GM18519 (cell line): ENCODE measurements at regions not wholly inside any gene's neighbourhood (a gene's known extent, or its start where the extent isn't known, plus 50 kb on each side); places are given as distances from the start of the nearest gene placed in this dataset.
"Not testable (repeated sequence)": the region's sequence is repeated elsewhere in the genome, so short reads cannot be mapped to it uniquely, and the experiment has no call there.

Experiments
- ATAC-seq: cut with Tn5 transposase; IDR thresholded peaks from one replicate; pipeline ENCODE4 v1.9.1; 2021; ENCODE audit warnings: mild to moderate bottlenecking, moderate library complexity; ENCODE audit not compliant: unreplicated experiment, low FRiP score

DNA sequence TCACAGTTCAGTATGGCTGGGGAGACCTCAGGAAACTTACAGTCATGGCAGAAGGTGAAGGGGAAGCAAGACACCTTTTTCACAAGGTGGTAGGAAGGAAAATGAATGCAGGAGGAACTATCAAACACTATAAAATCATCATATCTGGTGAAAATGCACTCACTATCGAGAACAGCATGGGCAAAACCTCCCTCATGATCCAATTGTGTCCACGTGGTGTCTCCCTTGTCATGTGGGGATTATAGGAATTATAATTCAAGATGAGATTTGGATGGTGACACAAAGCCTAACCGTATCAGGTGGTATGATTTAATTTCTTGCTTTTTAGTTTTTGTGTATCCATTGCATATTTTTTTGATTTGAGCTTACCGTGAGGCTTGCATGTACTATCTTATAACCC lies 133.2 kb upstream of the SYNCRIP start:
- no peak for ATAC-seq

- no peak for ATAC-seq
These were observed 130.0 kb upstream of the SYNCRIP start for GRCh38 chr6:85772641-85773040.

DNA sequence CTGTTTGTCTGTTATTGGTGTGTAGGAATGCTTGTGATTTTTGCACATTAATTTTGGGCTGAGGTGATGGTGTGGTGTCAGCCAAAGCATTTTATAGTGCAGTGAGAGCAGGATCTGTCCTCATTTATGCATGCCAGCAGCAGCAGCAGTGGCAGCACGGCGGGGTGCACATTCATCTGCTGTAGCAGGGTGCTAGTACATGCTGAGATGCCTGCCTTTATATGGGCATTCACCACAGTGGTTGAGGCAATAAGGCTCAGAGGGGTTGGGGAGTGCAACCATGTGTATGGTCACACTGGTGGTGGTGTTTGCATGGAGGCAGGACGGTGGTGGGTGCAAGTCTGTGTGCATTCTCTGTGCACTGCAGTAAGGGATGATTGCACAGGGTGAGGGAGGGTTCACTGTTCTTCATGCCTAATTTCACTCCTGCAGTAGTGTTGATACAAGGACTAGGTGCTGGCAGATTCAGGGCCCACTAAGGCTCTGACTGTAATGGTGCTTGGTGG lies 129.3 kb upstream of the SYNCRIP start:
- no peak for ATAC-seq

GRCh38 chr6:85771455-85771854 lies 128.8 kb upstream of the SYNCRIP start:
- ATAC-seq, result no peak

GRCh38 chr6:85764844-85765243 lies 122.2 kb upstream of the SYNCRIP start:
- ATAC-seq, result no peak

- no peak for ATAC-seq
These were observed 114.3 kb upstream of the SYNCRIP start for GRCh38 chr6:85756982-85757381.

GRCh38 chr6:85754894-85755293 lies 112.2 kb upstream of the SYNCRIP start:
- no peak for ATAC-seq

DNA sequence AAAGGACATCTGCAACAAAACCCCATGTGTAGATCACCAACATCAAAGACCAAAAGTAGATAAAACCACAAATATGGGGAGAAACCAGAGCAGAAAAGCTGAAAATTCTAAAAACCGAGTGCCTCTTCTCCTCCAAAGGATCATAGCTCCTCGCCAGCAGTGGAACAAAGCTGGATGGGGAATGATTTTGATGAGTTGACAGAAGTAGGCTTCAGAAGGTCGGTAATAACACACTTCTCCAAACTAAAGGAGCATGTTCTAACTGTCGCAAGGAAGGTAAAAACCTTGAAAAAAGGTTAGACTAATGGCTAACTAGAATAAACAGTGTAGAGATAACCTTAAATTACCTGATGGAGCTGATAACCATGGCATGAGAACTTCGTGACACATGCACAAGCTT lies 109.9 kb upstream of the SYNCRIP start:
- ATAC-seq, result no peak

DNA sequence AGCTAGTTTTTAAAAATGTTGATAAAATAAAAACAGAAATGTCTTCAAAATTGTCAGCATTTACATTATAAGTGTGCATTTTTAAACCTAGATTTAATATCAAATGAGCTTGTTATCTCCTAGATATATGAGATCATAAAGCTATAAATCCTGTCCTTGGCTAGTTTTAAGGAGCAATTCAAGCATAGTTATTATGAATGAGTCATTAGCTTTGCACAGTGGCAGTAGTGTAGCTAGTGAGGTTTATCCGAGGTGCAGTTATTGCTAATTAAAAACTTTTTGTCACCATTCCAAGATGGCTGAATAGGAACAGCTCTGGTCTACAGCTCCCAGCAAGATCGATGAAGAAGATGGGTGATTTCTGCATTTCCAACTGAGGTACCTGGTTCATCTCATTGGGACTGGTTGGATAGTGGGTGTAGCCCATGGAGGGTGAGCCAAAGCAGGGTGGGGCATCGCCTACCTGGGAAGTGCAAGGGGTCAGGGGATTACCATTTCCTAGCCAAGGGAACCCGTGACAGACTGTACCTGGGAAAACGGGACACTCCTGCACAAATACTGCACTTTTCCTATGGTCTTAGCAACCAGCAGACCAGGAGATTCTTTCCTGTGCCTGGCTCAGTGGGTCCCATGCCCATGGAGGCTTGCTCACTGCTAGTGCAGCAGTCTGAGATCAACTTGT lies 108.8 kb upstream of the SYNCRIP start:
- ATAC-seq, result no peak

DNA sequence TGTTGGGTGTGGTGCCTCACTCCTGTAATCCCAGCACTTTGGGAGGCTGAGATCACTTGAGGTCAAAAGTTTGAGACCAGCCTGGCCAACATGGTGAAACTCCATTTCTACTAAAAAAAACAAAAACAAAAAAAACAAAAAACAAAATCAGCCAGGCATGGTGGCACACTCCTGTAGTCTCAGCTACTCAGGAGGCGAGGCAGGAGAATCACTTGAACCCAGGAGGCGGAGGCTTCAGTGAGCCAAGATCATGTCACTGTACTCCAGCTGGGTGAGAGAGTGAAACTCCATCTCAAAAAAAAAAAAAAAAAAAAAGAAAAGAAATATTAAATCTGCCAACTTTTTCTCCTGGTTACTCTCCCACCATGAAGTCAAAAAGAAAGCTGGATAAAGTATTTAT lies 107.5 kb upstream of the SYNCRIP start:
- ATAC-seq, result not testable (repeated sequence)

DNA sequence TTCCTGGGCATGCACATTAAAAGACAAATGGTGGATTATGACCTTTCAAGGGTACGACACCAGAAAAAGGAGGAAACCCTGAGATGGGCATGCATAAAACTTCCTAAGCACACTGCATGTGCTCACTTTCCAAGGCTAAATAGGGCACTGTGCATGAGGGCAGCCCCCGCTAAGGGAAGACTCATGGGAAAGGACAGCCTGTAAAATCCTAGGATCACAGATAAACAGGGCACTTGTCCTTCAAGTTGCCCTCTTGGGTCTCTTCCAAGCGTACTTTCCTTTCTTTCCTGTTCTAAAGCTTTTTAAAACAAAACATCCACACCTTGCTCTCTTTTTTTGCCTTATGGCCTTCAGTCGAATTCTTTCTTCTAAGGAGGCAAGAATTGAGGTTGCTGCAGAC lies 106.5 kb upstream of the SYNCRIP start:
- no peak for ATAC-seq

GRCh38 chr6:85747666-85748065 lies 105.0 kb upstream of the SYNCRIP start:
- no peak for ATAC-seq

DNA sequence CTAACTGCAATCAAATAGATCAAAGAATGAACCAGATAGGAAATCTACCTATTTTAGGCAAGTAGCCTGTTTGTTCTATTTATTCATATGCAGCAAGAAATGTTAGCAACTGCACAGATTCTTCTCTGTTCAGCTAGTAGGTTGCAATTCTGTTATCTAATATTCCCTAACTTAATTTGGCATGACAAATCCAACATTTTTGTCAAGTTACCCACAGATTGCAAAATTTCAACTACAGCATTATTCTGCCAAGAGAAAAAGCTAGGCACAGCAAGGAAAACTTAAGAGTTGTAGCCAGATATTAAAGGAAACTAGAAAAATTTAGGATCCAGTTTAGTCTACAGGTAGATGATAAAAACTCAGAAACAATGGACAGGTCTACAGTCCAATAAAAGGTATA lies 104.4 kb upstream of the SYNCRIP start:
- ATAC-seq, result no peak

DNA sequence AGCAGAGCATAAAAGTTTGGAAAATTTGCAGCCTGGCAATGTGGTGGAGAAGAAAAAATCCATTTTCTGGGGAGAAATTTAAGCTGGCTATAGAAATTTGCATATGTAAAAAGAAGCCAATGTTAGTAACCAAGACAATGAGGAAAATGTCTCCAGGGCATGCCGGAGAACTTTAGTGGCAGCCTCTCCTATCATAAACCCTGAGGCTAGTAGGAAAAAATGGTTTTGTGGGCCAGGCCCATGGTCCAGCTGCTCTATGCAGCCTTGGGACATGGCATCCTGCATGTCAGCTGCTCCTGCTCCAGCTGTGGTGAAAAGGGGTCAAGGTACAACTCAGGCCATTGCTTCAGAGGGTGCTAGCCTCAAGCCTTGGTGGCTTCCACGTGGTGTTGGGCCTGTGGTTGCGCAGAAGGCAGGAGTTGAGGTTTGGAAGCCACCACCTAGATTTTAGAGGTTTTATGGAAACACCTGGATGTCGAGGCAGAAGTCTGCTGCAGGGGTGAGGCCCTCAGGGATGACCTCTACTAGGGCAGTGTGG lies 101.8 kb upstream of the SYNCRIP start:
- no peak for ATAC-seq

DNA sequence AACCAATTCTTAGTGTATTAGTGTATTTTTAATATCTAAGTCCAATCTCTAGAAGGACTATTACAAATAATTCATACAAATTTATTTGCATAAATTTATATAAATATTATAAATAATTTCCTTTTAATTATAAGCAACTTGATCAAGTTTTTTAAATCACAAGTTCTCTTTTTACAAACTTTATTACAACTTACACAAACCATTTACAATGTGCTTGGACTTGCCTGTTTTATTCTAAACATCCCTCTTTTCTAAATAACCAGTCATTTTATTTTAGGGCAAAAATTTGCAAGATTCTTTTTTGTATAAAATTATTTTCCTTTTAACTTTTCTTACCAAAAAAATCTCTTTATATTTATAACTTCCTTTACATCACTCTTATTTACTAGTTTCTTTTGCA lies 83.5 kb upstream of the SYNCRIP start:
- ATAC-seq, result no peak

DNA sequence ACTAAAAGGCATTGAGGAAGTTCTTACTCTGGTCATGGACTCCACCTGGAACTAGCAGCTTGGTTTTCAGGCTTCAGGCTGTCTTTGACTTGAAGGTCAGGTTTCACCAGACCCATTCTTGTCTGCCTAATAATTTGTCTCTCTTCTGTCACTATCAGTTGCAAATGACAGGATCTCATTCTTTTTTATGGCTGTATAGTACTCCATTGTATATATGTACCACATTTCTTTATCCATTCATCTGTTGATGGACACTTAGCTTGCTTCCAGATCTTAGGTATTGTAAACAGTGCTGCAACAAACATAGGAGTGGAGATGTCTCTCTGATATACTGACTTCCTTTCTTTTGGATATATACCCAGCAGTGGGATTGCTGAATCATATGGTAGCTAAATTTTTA lies 73.1 kb upstream of the SYNCRIP start:
- no peak for ATAC-seq

DNA sequence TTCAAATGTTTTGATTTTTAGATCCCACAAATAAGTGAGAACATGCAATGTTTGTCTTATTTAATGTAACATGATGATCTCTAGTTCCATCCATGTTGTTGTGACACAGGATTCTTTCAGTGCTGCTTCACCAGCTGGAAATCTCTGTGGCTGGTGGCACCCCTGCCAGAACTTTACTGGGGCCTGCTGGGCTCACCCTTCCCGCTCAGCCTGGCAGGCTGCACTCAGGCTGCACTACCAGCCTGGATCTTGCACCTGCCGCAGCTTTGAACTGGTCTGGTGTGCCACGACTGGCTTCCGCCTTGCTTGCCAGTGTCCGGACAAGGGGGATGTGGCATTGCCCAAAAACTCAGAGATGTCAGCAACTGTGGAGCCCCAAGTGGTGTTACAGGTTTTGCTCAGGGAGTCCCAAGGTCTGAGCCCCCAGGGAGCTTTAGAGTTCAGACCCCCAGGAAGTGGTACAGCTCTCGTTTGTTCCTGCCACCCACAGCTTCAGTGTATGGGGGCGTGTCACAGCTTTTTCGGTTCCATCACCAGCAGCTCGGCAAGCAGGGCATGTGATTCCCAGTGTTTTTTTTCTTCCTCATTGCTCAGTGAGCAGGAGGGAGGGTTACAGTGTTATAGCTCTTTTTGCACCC lies 72.3 kb upstream of the SYNCRIP start:
- ATAC-seq, result no peak

DNA sequence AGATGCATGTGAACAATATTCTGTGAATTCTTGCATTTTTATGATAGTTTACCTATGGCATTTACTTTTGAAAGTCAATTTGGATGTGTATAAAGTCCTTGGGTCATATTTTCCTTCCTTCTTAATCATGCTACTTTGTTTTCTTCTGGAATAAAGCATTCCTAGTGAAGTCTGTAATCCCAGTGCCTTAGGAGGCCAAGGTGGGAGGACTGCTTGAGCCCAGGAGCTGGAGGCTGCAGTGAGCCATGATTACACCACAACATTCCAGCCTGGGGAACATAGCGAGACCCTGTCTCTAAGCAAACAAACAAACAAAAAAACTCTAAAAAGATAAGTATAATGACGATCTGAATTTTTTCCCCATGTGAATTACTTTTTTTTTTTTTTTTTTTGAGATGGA lies 69.7 kb upstream of the SYNCRIP start:
- no peak for ATAC-seq

DNA sequence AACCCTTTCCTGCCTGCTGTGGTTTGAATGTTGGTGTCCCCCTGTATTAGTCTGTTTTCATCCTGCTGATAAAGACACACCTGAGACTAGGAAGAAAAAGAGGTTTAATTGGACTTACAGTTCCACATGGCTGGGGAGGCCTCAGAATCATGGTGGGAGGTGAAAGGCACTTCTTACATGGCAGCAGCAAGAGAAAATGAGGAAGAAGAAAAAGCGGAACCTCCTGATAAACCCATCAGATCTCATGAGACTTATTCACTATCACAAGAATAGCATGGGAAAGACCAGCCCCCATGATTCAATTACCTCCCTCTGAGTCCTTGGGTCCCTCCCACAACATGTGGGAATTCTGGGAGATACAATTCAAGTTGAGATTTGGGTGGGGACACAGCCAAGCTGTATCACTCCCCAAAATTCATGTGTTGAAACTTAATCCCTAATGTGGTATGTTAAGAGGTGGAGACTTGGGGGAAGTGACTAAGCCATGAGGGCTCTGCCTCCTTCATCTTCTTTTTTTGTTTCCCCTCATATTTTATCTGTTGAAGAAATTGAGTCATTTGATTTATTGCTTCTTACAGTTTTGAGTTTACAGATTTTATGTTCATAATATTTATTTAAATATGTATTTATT lies 64.9 kb upstream of the SYNCRIP start:
- ATAC-seq, result not testable (repeated sequence)

- ATAC-seq, result no peak
These were observed 63.6 kb upstream of the SYNCRIP start for GRCh38 chr6:85706272-85706671.

DNA sequence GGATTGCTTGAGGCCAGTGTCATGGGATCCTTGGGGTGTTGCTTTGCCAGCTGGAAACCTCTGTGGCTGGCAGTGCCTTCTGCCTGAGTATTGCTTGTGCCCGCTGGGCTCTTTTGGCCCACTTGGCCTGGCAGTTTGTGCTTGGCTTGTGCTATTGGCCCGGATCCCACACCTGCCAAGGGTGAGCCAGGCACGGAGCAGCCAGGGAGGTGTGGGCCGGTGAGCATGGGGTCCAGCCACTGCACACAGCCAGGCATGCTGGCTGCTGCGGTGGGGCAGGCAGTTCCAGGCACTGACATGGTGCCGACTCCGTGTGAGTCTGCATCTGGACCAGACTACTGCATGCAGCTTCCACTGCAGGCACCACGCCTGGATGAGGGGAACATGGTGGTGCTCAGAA lies 62.5 kb upstream of the SYNCRIP start:
- ATAC-seq, result no peak

DNA sequence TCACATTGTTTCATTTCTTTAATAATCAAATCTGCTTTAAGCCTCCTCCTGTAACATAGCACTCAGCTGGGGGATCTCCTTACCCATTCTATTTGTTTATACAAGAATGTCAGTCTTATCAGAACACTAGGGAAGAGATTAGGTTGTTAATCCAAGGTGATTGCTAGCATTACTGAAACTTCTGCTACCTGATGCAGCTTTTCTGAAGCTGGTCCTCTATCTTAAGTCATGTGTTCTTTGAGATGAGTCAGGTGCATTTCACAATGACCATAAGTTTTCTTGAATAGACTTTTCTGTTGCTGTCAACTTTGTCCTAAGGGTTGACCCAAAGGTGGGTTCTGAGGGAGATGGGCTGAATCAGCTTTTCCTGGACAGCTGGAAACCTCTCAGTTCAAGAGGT lies 60.7 kb upstream of the SYNCRIP start:
- no peak for ATAC-seq
